GM19025 (cell line): ENCODE measurements at regions not wholly inside any gene's neighbourhood (a gene's known extent, or its start where the extent isn't known, plus 50 kb on each side); places are given as distances from the start of the nearest gene placed in this dataset.
"Not testable (repeated sequence)": the region's sequence is repeated elsewhere in the genome, so short reads cannot be mapped to it uniquely, and the experiment has no call there.

Experiments
- ATAC-seq: cut with Tn5 transposase; IDR thresholded peaks from one replicate; pipeline ENCODE4 v1.9.1; 2021; ENCODE audit warnings: mild to moderate bottlenecking, low read depth, moderate library complexity; ENCODE audit not compliant: unreplicated experiment

DNA sequence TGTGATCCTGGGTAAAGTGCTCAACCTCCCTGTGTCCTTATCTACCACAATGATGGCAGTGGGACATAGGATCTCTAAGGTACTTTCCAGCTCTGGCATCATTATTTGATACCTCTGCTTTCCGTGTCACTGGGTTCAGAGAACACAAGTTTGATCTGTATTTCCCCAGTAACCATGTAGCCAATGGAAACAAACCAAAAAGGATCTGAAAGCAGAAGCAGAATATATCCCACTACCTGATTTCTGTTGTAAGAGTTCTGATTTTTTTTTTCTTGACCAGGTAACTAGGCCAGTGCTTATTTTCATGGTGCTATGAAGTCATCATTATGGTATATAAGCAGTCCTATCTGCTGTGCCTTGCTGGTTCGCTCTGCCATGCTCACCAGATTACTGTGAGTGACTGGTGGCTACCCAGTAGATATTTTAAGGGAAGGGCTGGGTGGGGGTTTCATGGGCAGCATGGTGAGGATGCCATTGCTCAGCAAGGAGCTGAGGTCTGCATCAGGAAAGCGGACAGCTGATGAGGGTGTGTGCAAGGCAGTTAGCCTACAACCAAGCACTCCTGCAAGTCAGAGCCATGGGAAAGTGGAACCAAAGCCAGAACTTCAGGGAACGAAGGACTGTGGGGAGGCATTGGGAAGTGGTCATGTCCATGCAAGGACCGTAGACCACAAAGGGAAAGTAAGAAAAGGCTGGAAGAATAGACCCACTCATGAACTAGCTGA lies 104.9 kb upstream of the EDEM3 start:
- no peak for ATAC-seq

DNA sequence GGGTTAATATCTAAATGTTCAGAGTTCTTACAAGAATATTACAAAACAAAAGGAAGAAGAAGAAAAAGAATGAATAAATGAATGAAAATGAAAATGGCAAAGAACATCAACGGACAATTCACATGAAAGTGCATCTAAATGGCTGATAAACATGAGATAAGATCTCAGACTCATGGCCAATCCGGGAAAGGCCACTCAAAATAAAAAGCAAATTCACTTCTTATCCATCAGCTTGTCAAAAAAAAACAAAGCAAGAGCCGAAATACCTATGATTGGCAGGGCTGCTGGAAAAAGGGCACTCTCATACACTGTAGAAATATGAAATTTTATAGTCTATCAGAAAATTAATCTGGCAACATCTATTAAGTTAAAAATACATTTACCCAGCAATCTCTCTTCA lies 103.6 kb upstream of the EDEM3 start:
- ATAC-seq: no peak

DNA sequence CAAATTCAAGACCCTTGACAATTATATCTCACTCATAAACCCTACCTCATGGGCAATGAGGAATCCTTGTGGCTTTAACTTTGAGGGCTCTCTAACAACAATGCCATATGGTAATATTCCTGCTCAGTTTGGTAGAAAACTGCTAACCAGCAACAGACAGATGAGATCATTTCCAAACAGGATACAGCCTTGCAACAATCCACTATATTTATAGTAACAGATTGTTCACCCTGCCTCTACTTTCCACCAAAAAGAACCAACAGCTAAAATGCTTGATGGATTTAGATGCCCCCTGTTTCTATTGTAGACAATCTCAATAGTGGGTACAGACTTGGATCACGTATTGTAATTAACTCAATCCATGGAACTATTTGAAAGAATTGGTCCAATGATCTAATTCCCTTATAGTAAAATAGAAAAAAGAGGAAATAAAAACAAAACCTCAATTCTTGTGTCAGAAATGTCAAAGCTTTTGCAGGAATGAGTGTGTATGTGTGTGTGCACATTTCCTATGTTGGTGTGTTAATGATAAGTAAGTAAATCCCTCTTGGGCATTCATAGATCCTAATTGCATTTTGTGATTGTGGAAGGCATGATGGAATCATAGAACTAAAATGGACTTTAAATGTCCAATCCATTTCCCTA lies 100.0 kb upstream of the EDEM3 start:
- no peak for ATAC-seq

DNA sequence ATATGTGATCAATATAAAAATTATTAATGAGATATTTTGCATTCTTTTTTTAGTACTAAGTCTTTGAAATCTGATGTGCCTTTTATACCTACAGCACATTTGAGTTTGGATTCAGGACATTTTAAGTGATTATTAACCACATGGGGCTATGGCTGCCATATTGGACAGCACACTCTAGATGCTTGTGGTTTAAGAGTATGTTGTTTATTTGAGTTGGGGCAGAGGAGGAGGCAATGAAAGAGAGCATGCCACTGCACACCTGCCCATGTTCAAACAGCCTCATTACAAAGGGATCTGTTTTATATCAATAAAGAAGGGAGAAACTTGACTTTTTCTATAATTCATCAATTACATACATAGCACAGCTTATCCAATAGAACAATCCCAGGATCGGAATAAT lies 99.4 kb upstream of the EDEM3 start:
- ATAC-seq: no peak

DNA sequence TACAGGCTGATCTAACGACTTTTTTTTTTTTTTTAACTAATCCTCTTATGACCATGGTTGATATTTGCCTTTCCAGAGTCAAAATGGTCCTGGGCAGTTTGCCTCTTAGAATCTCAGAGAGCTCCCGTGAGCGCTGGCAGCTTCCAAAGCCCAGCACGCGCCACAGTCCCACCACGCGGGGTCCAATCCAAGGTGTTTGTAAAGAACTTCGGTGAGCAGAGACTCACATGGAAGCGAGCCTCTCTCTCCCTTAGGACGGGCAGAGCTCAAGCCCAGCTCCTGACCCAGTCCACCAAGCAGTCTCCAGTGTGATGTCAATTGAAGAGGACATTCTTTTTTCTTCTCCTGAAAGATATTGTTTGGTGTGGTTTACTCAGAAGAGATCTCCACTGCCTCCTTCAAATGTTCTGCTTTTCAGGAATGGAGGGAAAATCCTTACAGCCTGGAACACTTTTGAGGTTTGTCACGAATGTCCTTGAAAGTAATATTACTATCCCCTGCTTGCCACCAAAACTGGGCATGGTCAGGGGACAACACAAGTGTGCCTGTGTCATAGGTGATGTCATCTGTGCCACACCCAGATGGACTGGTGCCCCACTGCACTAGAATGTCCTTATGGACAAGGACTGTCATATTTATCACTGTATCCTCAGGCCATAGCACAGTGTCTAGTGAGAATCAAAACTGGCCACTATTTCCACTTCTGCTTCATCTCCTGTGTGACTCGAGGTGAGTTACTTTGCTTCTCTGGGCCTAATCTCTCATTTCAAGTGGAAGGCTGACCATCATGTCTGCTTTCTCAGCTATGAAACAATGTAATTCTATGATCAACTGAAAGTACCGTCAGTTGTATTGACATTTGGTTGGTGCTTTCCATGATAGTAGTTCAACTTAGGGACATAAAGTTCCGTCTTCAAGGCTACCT lies 97.4 kb upstream of the EDEM3 start:
- ATAC-seq: no peak

DNA sequence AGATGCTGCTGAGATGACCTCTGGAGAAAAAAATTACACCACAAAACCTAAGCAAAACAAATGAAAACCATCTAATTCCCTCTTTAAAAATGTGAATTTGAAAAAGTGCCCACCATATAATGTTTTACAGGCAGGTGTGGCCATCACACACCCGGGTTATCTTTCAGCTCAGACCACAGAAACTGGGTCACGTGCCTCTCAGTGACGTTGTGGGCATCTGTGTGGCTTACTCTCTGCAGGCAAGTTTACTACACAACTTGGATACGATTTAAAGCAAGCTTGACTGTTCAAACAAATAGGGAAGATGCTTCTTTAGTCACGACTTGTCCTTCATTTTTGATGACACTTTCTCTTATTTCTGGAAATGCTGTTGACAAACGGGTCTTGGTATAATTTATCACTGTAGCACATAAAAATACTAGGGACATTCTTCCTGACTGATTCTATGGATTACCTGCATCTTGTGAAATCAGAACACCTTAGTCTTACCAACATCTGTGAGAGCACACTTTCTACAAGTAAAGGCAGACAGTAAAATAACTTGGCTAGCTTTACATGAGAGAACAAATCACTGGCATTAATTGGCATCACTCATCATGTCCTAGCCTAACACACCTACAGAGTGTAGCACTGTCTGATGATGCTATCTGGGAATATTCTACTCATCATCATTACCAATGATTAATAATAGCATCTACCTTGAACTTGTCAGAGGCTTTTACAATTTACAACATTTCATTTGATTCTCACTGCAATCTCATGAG lies 89.3 kb upstream of the EDEM3 start:
- peak; percentile 99 for ATAC-seq

DNA sequence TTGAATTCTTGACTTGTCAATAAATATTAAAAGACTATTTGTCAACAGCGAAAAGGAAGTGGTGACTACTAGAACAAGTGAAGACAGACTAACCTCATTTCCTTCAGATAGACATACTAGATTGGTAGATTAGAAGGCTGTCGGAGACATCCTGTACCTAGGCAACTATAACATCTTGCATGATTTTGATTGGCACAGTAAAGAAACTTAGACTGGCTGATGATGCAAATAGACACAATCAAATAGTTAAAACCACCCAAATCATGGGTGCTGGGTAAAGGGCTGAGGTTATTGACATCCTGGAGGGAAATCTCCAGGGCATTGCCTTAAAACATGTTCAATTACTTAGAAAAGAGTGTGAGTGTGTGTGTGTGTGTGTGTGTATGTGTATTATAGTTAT lies 85.9 kb upstream of the EDEM3 start:
- no peak for ATAC-seq

DNA sequence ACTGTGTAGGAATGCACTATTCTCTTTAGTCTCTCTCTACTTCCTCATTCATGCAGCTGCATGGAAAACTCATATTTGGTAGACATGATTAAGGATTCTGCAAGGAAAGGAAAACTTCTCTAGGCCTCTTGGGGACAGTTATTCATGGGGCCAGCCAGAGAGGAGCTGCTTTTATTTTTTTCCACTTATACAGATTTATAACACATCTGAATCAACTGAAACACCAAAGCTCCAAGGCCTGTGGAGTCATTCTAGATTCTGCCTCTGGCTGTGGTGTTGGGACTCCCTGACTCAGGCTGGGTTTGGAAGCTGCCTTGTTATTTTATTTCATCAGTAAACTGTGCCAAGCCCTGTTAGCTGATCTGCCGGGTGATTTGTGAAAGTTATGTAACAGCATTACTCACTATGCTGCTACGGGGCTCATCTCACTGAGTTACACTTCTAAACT lies 83.9 kb upstream of the EDEM3 start:
- ATAC-seq: no peak

DNA sequence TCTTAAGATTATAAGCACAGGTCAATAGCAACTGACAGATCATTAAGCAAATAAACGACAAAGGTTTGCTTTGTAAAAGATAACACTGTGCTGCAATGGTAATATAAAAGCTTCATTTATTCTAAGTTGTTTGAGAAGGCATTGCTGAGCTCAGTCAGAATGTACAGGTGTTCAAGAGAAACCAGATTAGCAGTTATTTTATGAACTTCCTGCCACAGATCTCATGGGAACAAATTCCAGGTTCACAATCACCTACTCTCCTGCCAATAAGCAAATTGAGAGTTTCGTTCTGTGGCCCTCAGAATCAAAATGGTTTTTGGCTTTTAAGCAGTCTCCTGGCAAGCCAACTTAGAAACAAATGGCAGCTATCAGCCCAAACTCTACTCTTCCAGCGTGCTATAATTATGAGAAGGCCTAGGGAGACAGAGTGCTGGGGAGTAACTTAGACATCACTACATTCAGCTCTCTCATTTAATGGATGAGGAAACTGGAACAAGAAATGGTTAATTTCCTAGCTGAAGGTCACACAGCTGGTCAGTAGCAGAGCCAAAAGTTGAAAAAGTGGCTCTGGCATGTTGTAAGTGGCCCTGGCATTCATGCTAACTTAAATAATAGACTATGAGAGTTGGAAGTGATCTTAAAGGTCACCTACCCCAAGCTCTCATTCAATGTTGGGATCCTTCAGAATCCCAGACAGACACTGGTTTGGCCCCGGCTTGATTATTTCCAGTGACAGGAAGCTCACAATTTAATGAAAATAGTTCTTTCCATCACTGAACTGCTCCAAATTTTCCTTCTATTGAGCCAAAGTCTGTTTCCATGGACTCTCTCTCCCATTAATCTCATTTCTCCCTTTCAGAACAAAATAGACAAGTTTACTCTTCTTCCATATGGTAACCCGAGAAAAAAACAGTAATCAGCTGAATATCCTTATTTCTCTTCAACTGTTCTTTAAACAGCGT lies 82.6 kb upstream of the EDEM3 start:
- peak; percentile 53 for ATAC-seq

DNA sequence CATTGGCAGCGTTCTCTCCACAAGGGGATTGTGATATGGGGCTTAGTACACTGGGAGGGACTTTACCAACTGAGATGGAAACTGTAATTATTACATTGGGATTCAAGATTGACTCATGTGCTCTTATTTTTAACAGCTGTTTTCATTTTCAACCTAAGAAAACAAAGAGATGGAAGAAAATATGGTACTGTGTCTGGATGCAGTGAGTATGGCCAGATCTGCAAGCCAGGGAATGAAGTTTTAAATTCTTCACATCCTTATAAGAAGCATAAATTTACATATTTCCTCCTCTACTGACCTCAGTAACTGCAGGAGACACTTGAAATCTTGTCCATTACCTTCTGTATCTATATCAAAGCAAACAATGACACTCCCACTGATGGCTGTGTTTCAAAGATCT lies 81.5 kb upstream of the EDEM3 start:
- no peak for ATAC-seq

DNA sequence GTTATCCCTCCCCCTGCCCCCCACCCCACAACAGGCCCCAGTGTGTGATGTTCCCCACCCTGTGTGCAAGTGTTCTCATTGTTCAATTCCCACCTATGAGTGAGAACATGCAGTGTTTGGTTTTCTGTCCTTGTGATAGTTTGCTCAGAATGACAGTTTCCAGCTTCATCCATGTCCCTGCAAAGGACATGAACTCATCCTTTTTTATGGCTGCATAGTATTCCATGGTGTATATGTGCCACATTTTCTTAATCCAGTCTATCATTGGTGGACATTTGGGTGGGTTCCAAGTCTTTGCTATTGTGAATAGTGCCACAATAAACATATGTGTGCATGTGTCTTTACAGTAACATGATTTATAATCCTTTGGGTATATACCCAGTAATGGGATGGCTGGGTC lies 79.3 kb upstream of the EDEM3 start:
- not testable (repeated sequence) for ATAC-seq

DNA sequence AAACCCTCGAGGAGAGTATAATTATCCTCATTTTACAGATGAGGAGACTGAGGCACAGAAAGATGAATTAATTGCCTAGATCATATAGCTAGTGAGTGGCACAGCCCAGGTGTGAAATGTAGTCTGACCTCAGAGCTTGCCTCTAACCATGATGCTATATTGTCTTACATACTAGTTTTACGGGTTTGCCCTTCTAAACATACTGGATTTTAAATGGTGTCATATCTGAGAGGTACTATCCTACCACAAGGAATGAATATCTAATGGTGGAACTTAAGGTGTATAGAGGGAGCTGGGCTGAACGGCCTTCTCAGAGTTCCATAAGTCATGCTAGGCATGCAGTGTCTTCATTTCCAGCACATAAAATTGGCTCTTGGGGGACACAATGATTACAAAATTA lies 77.9 kb upstream of the EDEM3 start:
- ATAC-seq: no peak

DNA sequence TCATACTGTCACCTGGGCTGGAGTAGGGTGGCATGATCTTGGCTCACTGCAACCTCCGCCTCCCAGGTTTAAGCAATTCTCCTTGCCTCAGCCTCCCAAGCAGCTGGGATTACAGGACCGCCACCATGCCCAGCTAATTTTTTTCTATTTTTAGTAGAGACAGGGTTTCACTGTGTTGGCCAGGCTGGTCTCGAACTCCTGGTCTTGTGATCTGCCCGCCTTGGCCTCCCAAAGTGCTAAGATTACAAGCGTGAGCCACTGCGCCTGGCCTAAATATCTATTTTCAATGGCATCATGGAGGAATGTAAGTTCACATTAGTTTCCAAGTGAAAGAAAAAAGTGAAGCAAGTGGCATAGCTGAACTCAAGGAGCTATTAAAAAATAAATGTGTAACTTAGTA lies 74.8 kb upstream of the EDEM3 start:
- ATAC-seq: not testable (repeated sequence)

DNA sequence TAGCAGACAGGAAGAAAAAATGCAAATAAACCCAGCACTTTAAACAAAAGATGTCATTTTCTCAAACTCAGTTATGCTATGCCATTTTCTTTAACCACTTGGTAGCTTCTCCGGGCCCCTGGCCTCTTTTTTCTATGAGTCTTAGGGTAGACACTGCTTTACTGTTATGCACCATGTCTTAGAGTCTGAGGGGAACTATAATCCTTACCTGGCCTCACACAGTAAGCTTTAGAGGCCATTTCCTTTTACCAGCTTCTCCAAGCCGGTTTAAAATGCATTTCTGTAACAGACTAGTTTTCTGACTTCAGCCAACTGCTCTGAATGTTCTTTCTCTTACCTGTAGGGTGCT lies 73.7 kb upstream of the EDEM3 start:
- ATAC-seq: no peak

DNA sequence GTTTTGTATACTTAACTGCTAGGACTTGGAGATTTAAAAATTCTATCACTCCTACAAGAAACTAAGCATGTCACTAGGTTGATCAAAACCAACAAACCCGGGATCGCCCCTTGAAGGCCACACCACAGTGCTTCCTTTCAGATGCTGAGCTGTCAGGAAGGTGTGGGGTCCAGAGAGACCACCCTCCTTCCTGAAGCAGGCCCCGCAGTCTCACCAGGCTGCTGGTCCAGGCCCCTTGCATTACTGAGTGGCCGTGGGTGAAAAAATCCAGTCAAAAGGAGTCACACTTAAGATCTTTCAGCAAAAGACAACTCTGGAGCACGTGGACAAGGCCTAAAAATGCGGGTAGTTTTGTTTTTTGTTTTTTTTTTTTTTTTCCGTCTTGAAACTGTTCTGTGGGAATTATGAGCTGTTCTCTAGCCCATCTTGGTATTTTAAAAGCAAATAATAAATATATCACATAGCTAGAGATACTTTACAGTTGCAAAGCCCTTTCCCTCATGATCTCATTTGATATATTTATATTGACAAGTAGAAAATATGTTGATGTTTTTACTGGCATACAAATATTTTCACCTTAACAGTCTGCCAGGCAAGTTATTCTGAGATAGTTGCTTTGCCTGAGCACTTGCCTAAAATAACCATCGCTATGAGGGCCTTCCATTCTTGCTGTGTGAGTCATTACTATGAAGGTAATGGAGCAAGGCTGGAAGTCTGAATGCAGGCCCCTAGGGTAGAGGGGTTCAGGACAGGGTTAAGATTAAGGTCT lies 73.1 kb upstream of the EDEM3 start:
- no peak for ATAC-seq

DNA sequence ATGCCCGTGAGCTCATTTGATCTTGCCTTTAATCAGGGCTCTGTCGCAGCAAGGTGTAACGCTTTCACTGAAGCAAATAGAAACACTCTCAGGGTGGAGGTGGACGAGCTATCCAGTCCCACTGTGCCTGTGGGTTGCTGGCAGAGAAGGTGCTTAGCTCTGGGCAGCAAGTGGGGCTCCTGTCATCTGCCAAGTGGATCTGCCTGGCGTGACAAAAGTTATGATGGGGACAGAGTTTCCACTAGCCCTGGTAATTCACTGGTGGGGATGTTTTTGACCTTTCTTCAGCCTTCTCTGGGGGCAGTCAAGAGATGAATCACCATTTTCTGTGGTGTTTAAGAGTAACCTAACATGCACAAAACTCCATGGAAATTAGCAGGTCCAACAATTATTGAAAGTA lies 71.3 kb upstream of the EDEM3 start:
- ATAC-seq: peak; percentile 45

DNA sequence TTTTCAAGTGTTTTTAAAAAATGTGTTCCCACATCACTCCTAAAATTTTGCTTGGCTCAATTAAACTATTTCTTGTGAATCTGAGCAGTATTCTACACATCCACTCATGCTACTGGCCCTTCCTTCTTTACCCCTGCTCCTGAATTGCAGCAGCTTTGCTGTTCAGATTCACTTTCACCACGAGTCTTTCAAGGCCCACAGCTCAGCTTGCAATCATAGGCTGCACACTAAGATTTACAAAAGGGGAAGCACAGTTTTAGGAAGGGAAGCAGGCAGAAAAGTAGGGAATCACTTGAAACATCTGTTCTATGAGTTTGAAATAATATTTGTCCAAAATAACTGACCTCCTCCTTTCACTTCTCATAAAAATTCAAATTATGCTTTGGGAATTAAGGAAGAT lies 70.9 kb upstream of the EDEM3 start:
- ATAC-seq: no peak

DNA sequence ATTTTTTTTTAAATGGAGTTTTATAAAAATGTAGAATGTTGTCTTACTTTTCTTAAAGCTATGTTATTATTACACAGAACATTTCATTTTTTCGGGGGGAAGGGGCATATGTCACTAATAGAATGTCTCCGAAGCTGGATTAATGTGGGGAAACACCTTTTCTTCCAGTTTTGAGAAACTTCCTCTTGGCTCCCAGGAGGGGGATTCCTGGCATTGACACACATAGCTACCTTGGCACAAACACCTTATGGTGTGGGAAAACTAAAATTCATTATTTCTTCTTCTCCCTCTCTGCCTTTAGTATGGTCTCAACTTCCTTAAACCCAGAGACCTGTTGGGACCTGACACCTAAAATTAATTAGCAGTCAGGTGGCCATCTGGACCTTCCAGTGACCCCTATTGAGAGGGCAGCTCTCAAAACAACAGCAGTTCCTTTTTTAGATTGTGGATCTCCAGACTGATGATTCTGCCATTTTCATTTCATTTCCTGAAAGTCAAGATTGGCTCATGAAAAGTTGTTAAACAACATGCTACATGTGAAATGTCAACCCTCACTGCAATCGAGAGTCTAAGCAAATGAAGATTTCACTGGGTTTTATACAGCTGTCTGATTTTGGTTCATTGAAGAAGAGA lies 70.1 kb upstream of the EDEM3 start:
- no peak for ATAC-seq
